ENCODE measurements at regions not wholly inside any gene's neighbourhood (a gene's known extent, or its start where the extent isn't known, plus 50 kb on each side); places are given as distances from the start of the nearest gene placed in this dataset.
"Not testable (repeated sequence)": the region's sequence is repeated elsewhere in the genome, so short reads cannot be mapped to it uniquely, and the experiment has no call there.

- intact Hi-C loops (cut with DNase I; ENCODE audit: low total_unique reads), result no loop called here
- no peak overlapping the region for H3K4me3 ChIP-seq (ENCODE audit: low read depth, poor library complexity, severe bottlenecking)
- no peak for DNase-seq (ENCODE audit: low spot score in 2 of 2)
- TF ChIP-seq POLR2A (IDR thresholded peaks at IDR 0.05) (no peak), CTCF (IDR thresholded peaks at IDR 0.05) (no peak)
These were observed 123.2 kb downstream of the ADSS2 start for GRCh38 chr1:244328476-244328875.

- no peak overlapping the region for H3K4me3 ChIP-seq (ENCODE audit: low read depth, poor library complexity, severe bottlenecking)
- TF ChIP-seq CTCF (IDR thresholded peaks at IDR 0.05) (no peak), POLR2A (IDR thresholded peaks at IDR 0.05) (no peak)
- DNase-seq (ENCODE audit: low spot score in 2 of 2), result no peak
- intact Hi-C loops (cut with DNase I; ENCODE audit: low total_unique reads), result no loop called here
These were observed 122.0 kb downstream of the ADSS2 start for GRCh38 chr1:244329591-244330317.

GRCh38 chr1:244330318-244330625, 121.4 kb downstream of the ADSS2 start:
- DNase-seq (ENCODE audit: low spot score in 2 of 2), result peak in 1 of 2 donors; percentile 28
- intact Hi-C loops (cut with DNase I; ENCODE audit: low total_unique reads), result no loop called here
- H3K4me3 ChIP-seq (ENCODE audit: low read depth, poor library complexity, severe bottlenecking), result no peak overlapping the region
- TF ChIP-seq POLR2A (IDR thresholded peaks at IDR 0.05) (no peak), CTCF (IDR thresholded peaks at IDR 0.05) (no peak)
- WGBS, 2 donors, result 95 to 96% methylated on average over 2 of the region's 2 CpGs

GRCh38 chr1:244332761-244333160, 118.9 kb downstream of the ADSS2 start:
- intact Hi-C loops (cut with DNase I; ENCODE audit: low total_unique reads); H3K4me3 ChIP-seq (ENCODE audit: low read depth, poor library complexity, severe bottlenecking): not testable (repeated sequence)
- 91 to 92% methylated on average over 2 of the region's 2 CpGs for WGBS, 2 donors
- peak in 1 of 2 donors; percentile 1 for DNase-seq (ENCODE audit: low spot score in 2 of 2)

- H3K4me3 ChIP-seq (ENCODE audit: low read depth, poor library complexity, severe bottlenecking); intact Hi-C loops (cut with DNase I; ENCODE audit: low total_unique reads); DNase-seq (ENCODE audit: low spot score in 2 of 2): not testable (repeated sequence)
- 86 to 89% methylated on average over 2 of the region's 2 CpGs for WGBS, 2 donors
These were observed 117.4 kb downstream of the ADSS2 start for GRCh38 chr1:244334315-244334714.

GRCh38 chr1:244334842-244335241, 116.9 kb downstream of the ADSS2 start:
- WGBS, 2 donors, result 93 to 94% methylated on average over 4 of the region's 4 CpGs
- intact Hi-C loops (cut with DNase I; ENCODE audit: low total_unique reads), result not testable (repeated sequence)

GRCh38 chr1:244335456-244335855, 116.3 kb downstream of the ADSS2 start:
- 84 to 86% methylated on average over 7 of the region's 7 CpGs for WGBS, 2 donors
- H3K4me3 ChIP-seq (ENCODE audit: low read depth, poor library complexity, severe bottlenecking), result no peak overlapping the region
- intact Hi-C loops (cut with DNase I; ENCODE audit: low total_unique reads), result no loop called here
- no peak for TF ChIP-seq POLR2A (IDR thresholded peaks at IDR 0.05)
- TF ChIP-seq CTCF (IDR thresholded peaks at IDR 0.05), result no peak
- peak in 1 of 2 donors; percentile 17 for DNase-seq (ENCODE audit: low spot score in 2 of 2)

More at GRCh38 chr1:244334842-244335241, 116.9 kb downstream of the ADSS2 start:
- not testable (repeated sequence) for DNase-seq (ENCODE audit: low spot score in 2 of 2); H3K4me3 ChIP-seq (ENCODE audit: low read depth, poor library complexity, severe bottlenecking)

Data from lower leg skin (tissue), 4 donors.